SK-N-SH (cell line): ENCODE measurements at regions not wholly inside any gene's neighbourhood (a gene's known extent, or its start where the extent isn't known, plus 50 kb on each side); places are given as distances from the start of the nearest gene placed in this dataset.

Source experiments
- CTCF ChIA-PET: fragments of 300-600, 350-600 bp; formaldehyde crosslinking; extraction: SDS; loops from one replicate; lab custom pipeline; 2021; lab: Yijun Ruan, JAX
- POLR2A ChIA-PET: fragments of 350-600 bp; sonication (Branson Sonifier 250); formaldehyde crosslinking; extraction: SDS; loops from one replicate; lab custom pipeline; 2020; ENCODE audit warnings: antibody characterized with exemption, inconsistent platforms; lab: Yijun Ruan, JAX
- DNase-seq: peaks from one replicate; pipeline ENCODE4 v3.0.0; 2012
- H2AFZ ChIP-seq: fragments of 200-600 bp; sonication (generic); 2 replicates; pipeline ENCODE4 v1.8.1; 2016; ENCODE audit warnings: antibody characterized with exemption, mild to moderate bottlenecking, low read depth
- H3F3A ChIP-seq: fragments of 200-600 bp; sonication (generic); replicated peaks from 2 replicates; pipeline ENCODE3; 2016; ENCODE audit warnings: antibody characterized with exemption, mild to moderate bottlenecking; ENCODE audit not compliant: insufficient read depth
- H3K27ac ChIP-seq, 2 experiments: fragments of 200-500 bp in 1 of 2; fragments of 200-600 bp in 1 of 2; sonication (Bioruptor generic) in 1 of 2; sonication (generic), shearing (Covaris generic) in 1 of 2; 2 replicates each; pipeline versions ENCODE4 v1.5.1 to v1.6.1; 2014 to 2016; ENCODE audit warnings: low read depth in 2 of 2, inconsistent platforms in 1 of 2, low read length in 1 of 2, mild to moderate bottlenecking in 1 of 2, mixed read lengths in 1 of 2
- H3K27me3 ChIP-seq: fragments of 200-600 bp; sonication (generic), shearing (Covaris generic); 2 replicates; pipeline ENCODE4 v1.6.1; 2016; ENCODE audit warnings: mixed run types; ENCODE audit not compliant: insufficient read depth
- H3K36me3 ChIP-seq, 2 experiments: fragments of 200-500 bp in 1 of 2; fragments of 200-600 bp in 1 of 2; sonication (Bioruptor generic) in 1 of 2; sonication (generic) in 1 of 2; replicated peaks in 1 of 2; 2 replicates each; pipeline versions ENCODE3 to v1.5.1; 2014 to 2016; ENCODE audit warnings: low read length in 1 of 2, mild to moderate bottlenecking in 1 of 2; ENCODE audit not compliant: insufficient read depth in 2 of 2, control insufficient read depth in 1 of 2
- H3K4me1 ChIP-seq, 2 experiments: fragments of 200-500 bp in 1 of 2; fragments of 200-600 bp in 1 of 2; sonication (Bioruptor generic) in 1 of 2; sonication (generic), shearing (Covaris generic) in 1 of 2; 2 replicates each; pipeline versions ENCODE4 v1.5.1 to v1.6.1; 2014 to 2016; ENCODE audit warnings: low read depth in 1 of 2, low read length in 1 of 2, mixed run types in 1 of 2; ENCODE audit not compliant: insufficient read depth in 2 of 2, control insufficient read depth in 1 of 2
- H3K4me2 ChIP-seq: fragments of 200-600 bp; sonication (generic), shearing (Covaris generic); 2 replicates; pipeline ENCODE4 v1.6.1; 2017; ENCODE audit warnings: mixed run types
- H3K4me3 ChIP-seq, 2 experiments: fragments of 200-500 bp in 1 of 2; fragments of 200-600 bp in 1 of 2; sonication (Bioruptor generic) in 1 of 2; sonication (generic), shearing (Covaris generic) in 1 of 2; 2 replicates each; pipeline versions ENCODE4 v1.5.1 to v1.8.1; 2014 to 2016; ENCODE audit warnings: low read depth in 2 of 2, inconsistent platforms in 1 of 2, low read length in 1 of 2, mild to moderate bottlenecking in 1 of 2, mixed read lengths in 1 of 2, moderate library complexity in 1 of 2
- H3K79me2 ChIP-seq: fragments of 200-600 bp; sonication (generic); 2 replicates; pipeline ENCODE4 v1.8.1; 2017; ENCODE audit warnings: mild to moderate bottlenecking; ENCODE audit not compliant: insufficient read depth
- H3K9ac ChIP-seq: fragments of 200-600 bp; sonication (generic); 2 replicates; pipeline ENCODE4 v1.6.1; 2017; ENCODE audit warnings: mixed run types
- H3K9me2 ChIP-seq: fragments of 200-600 bp; sonication (generic); 2 replicates; pipeline ENCODE4 v1.6.1; 2017; ENCODE audit warnings: mixed run types
- H3K9me3 ChIP-seq: fragments of 200-600 bp; sonication (generic); 2 replicates; pipeline ENCODE4 v1.6.1; 2017; ENCODE audit warnings: mixed run types, mild to moderate bottlenecking, moderate library complexity
- H4K20me1 ChIP-seq: fragments of 200-600 bp; sonication (generic); 2 replicates; pipeline ENCODE4 v1.6.1; 2017; ENCODE audit warnings: mild to moderate bottlenecking, mixed run types; ENCODE audit not compliant: insufficient read depth
- CHD2 ChIP-seq: fragments of 150-350 bp; IDR thresholded peaks from 2 replicates; pipeline ENCODE4 v1.6.1; 2018; ENCODE audit warnings: low read length; ENCODE audit not compliant: partially characterized antibody
- EP300 ChIP-seq, 2 experiments: IDR thresholded peaks; 2 replicates each; pipeline versions ENCODE4 v1.4.0 to v1.6.1; 2012; ENCODE audit warnings: borderline replicate concordance in 1 of 2, low read depth in 1 of 2, low read length in 1 of 2
- FOSL2 ChIP-seq: IDR thresholded peaks from 2 replicates; pipeline ENCODE4 v1.4.0; 2012; ENCODE audit warnings: low read depth, mild to moderate bottlenecking, moderate library complexity, borderline replicate concordance
- FOXJ3 ChIP-seq: sonication (generic); formaldehyde crosslinking; IDR thresholded peaks from 2 replicates; pipeline ENCODE4 v1.5.1; 2020; ENCODE audit warnings: mild to moderate bottlenecking, missing genetic modification reagents
- FOXM1 ChIP-seq: IDR thresholded peaks from 2 replicates; pipeline ENCODE4 v1.4.0; 2012; ENCODE audit warnings: low read depth, mild to moderate bottlenecking
- GABPA ChIP-seq: IDR thresholded peaks from 2 replicates; pipeline ENCODE4 v1.4.0; 2012; ENCODE audit warnings: low read depth, mild to moderate bottlenecking
- IRF3 ChIP-seq: fragments of 150-350 bp; IDR thresholded peaks from 2 replicates; pipeline ENCODE4 v1.6.1; 2016; ENCODE audit warnings: mild to moderate bottlenecking, low read depth, low read length
- JUND ChIP-seq: IDR thresholded peaks from 2 replicates; pipeline ENCODE4 v1.4.0; 2012
- MEF2A ChIP-seq: IDR thresholded peaks from 2 replicates; pipeline ENCODE4 v1.4.0; 2012; ENCODE audit warnings: low read depth, borderline replicate concordance
- NFIC ChIP-seq: IDR thresholded peaks from 2 replicates; pipeline ENCODE4 v1.4.0; 2012; ENCODE audit warnings: borderline replicate concordance
- RAD21 ChIP-seq: IDR thresholded peaks from 2 replicates; pipeline ENCODE4 v1.6.1; 2012; ENCODE audit warnings: mild to moderate bottlenecking, low read length
- REST ChIP-seq: IDR thresholded peaks from 2 replicates; pipeline ENCODE4 v1.6.1; 2012; ENCODE audit warnings: mild to moderate bottlenecking, low read depth, low read length, moderate library complexity
- RFX5 ChIP-seq: IDR thresholded peaks from 2 replicates; pipeline ENCODE4 v1.6.1; 2012; ENCODE audit warnings: mild to moderate bottlenecking, improper control_type of control experiment, low read length
- SIN3A ChIP-seq: IDR thresholded peaks from 2 replicates; pipeline ENCODE4 v1.6.1; 2012; ENCODE audit warnings: low read depth, mild to moderate bottlenecking, low read length, moderate library complexity, borderline replicate concordance
- TAF1 ChIP-seq: IDR thresholded peaks from 2 replicates; pipeline ENCODE4 v1.6.1; 2012; ENCODE audit warnings: low read depth, mild to moderate bottlenecking, low read length, moderate library complexity, borderline replicate concordance
- YY1 ChIP-seq: IDR thresholded peaks from 2 replicates; pipeline ENCODE4 v1.4.0; 2012; ENCODE audit warnings: low read depth, mild to moderate bottlenecking
- WGBS: methylation state at CpG from one replicate; pipeline ENCODE4 v1.1.6; 2017; ENCODE audit warnings: low lambda C conversion rate; 5-methylcytosine and 5-hydroxymethylcytosine counted together

GRCh38 chr3:95775486-95776094 lies 1038.8 kb upstream of the EPHA6 start:
- CTCF ChIA-PET: no interaction called here
- 3% methylated on average over 5 of the region's 5 CpGs for WGBS
- POLR2A ChIA-PET: no interaction called here

More at GRCh38 chr3:95775486-95776094, 1038.8 kb upstream of the EPHA6 start:
- H2AFZ ChIP-seq: no peak overlapping the region
- H3K4me1 ChIP-seq: no peaks in the 10 kb centered on the region
- no peak overlapping the region for H3K27ac ChIP-seq
- no peaks in the 10 kb centered on the region for H3K79me2 ChIP-seq
- H3K9me2 ChIP-seq: no peaks in the 10 kb centered on the region
- H3K4me2 ChIP-seq: no peak overlapping the region
- H3F3A ChIP-seq: no peaks in the 10 kb centered on the region
- no peaks in the 10 kb centered on the region for H3K36me3 ChIP-seq
- TF ChIP-seq REST (no peak), EP300 (IDR thresholded peaks at IDR 0.05; ENCODE audit: borderline replicate concordance in 1 of 2, low read depth in 1 of 2, low read length in 1 of 2) (no peak), NFIC (no peak), MEF2A (no peak), IRF3 (no peak), JUND (no peak), TAF1 (no peak), RAD21 (no peak), FOXJ3 (CRISPR knock-in tag) (no peak), FOSL2 (no peak), CHD2 (no peak), GABPA (no peak), FOXM1 (no peak), SIN3A (no peak), RFX5 (no peak), YY1 (no peak)
- no peaks in the 10 kb centered on the region for H3K27me3 ChIP-seq
- DNase-seq: no peak
- no peaks in the 10 kb centered on the region for H4K20me1 ChIP-seq
- H3K9ac ChIP-seq: no peak overlapping the region
- H3K4me3 ChIP-seq: no peak overlapping the region
- H3K9me3 ChIP-seq: no peaks in the 10 kb centered on the region
